ENCODE measurements at regions not wholly inside any gene's neighbourhood (a gene's known extent, or its start where the extent isn't known, plus 50 kb on each side); places are given as distances from the start of the nearest gene placed in this dataset.

GRCh38 chr2:58293056-58293455 is 51.9 kb upstream of the FANCL start:
- TF ChIP-seq CTCF (IDR thresholded peaks at IDR 0.05) (no peak), SIN3A (IDR thresholded peaks at IDR 0.05; ENCODE audit: borderline replicate concordance, insufficient read depth, low read depth, low read length) (no peak), POLR2AphosphoS5 (IDR thresholded peaks at IDR 0.05; ENCODE audit: low read depth, low read length) (no peak)
